ENCODE measurements at regions not wholly inside any gene's neighbourhood (a gene's known extent, or its start where the extent isn't known, plus 50 kb on each side); places are given as distances from the start of the nearest gene placed in this dataset.
A peak's percentile ranks its signal among the peaks of the same experiment; 100 is the strongest.

- Histone ChIP-seq H3K4me3 (no peak overlapping the region), H3K4me1 (ENCODE audit: low read depth) (no peaks in the 10 kb centered on the region), H3K9me3 (peaks cover 17% of the 10 kb centered on the region), H3K36me3 (ENCODE audit: low read depth) (no peaks in the 10 kb centered on the region)
- intact Hi-C loops (cut with DNase I, micrococcal nuclease): no loop called here
- DNase-seq (no peak), ATAC-seq (no peak)
- TF ChIP-seq CTCF (IDR thresholded peaks at IDR 0.05): no peak
These were observed 56.4 kb upstream of the GOLIM4 start for GRCh38 chr3:168152149-168152548.

Small RNAs in the stretch of these regions (microRNA-seq; reads per million reads assigned to microRNA genes)
- 2.3 reads per million, percentile 5 among the genes with 10 or more reads in this experiment for gene MIR551B
